NB4 (cell line): ENCODE measurements at regions not wholly inside any gene's neighbourhood (a gene's known extent, or its start where the extent isn't known, plus 50 kb on each side); places are given as distances from the start of the nearest gene placed in this dataset.

ENCODE experiments used
- DNase-seq: peaks from one replicate; pipeline ENCODE4 v3.0.0; 2010; ENCODE audit warnings: low read depth
- H3K4me3 ChIP-seq: one replicate; pipeline ENCODE4 v1.5.1; 2011; ENCODE audit warnings: mild to moderate bottlenecking, low read depth, low read length, moderate library complexity
- MYC ChIP-seq: IDR thresholded peaks from 2 replicates; pipeline ENCODE4 v1.6.1; 2011; ENCODE audit warnings: low read depth, low read length
- POLR2A ChIP-seq: IDR thresholded peaks from 2 replicates; pipeline ENCODE4 v1.6.1; 2011; ENCODE audit warnings: mild to moderate bottlenecking; ENCODE audit not compliant: insufficient read length; ENCODE audit errors: extremely low read depth
- TF ChIP-seq, protein P1 (sequence below): IDR thresholded peaks from one replicate; pipeline ENCODE4 v1.5.1; 2012; ENCODE audit warnings: low read depth, low read length
- TF ChIP-seq, protein P2 (sequence below): IDR thresholded peaks from 2 replicates; pipeline ENCODE4 v1.6.1; 2011; ENCODE audit warnings: low read depth, low read length

DNA sequence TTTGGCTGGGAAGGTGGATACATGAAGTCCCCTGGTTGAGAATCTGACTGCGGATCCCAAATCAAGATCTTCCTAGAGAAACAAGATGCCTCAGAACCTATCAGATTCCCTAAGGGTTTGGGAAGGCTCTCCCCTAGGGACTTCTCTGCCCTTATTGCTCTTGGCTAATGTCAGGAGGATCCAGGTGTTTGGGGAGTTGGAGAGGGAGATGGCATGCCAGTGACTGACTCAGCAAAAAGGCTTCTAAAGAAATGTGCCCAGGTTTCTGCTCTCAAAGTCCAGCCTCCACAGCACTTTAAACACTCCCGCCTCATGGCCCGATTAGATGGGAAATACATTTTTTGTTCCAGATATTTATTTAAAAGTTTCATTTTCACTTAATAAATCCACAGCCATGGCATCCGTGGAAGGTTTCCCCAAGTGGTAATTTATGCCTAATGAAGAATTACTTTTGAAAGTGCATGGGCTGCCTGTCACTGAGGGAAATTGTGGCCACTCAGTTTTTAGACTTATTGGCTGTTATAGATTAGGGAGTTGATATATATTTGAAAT lies 156.4 kb downstream of the OSR1 start:
- H3K4me3 ChIP-seq = no peak overlapping the region
- TF ChIP-seq POLR2A = no peak
- TF ChIP-seq, protein P1, sequence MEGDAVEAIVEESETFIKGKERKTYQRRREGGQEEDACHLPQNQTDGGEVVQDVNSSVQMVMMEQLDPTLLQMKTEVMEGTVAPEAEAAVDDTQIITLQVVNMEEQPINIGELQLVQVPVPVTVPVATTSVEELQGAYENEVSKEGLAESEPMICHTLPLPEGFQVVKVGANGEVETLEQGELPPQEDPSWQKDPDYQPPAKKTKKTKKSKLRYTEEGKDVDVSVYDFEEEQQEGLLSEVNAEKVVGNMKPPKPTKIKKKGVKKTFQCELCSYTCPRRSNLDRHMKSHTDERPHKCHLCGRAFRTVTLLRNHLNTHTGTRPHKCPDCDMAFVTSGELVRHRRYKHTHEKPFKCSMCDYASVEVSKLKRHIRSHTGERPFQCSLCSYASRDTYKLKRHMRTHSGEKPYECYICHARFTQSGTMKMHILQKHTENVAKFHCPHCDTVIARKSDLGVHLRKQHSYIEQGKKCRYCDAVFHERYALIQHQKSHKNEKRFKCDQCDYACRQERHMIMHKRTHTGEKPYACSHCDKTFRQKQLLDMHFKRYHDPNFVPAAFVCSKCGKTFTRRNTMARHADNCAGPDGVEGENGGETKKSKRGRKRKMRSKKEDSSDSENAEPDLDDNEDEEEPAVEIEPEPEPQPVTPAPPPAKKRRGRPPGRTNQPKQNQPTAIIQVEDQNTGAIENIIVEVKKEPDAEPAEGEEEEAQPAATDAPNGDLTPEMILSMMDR = no peak
- no peak for TF ChIP-seq MYC
- TF ChIP-seq, protein P2, sequence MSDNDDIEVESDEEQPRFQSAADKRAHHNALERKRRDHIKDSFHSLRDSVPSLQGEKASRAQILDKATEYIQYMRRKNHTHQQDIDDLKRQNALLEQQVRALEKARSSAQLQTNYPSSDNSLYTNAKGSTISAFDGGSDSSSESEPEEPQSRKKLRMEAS = no peak
- DNase-seq = no peak

DNA sequence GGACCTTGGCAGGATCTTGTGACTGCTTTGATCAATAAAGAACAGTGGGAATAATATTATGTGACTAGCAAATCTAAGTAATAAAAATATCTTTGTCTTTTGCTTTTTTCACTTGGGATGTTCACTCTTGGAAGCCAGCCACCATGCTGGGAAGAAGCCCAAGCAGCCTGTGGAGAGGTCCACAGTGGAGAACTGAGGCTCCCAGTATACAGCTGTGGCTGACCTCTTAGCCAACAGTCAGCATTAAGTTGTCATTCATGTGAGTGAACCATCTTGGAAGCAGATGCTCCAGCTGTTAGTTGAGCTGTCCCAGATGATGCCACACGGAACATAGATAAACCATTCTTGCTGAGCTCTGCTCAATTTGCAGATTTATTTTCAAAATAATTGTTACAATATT lies 160.0 kb downstream of the OSR1 start:
- H3K4me3 ChIP-seq = no peak overlapping the region
- TF ChIP-seq, protein P1 = no peak
- TF ChIP-seq, protein P2 = no peak
- TF ChIP-seq POLR2A (no peak), MYC (no peak)
- no peak for DNase-seq

DNA sequence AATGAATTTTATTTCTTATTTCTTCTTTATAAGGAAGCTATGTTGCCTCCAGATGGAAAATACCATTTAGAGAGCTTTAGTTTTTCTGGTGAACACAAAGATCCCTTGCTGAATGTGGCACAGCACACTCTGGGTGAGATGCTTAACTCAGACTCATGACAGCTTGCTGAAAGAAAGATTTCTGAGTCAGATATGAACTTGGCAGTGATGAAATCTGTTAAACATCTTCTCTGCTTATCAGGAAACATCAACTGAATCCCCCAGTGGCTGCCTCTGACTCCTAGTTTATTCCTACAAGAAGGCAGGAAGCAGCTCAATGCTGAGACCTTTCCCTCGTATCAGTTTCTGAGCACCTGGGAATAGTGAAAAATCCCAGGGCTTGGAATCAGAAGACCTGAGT lies 162.8 kb downstream of the OSR1 start:
- TF ChIP-seq, protein P2 = no peak
- TF ChIP-seq POLR2A = no peak
- no peak for TF ChIP-seq MYC
- H3K4me3 ChIP-seq = no peak overlapping the region
- DNase-seq = no peak

DNA sequence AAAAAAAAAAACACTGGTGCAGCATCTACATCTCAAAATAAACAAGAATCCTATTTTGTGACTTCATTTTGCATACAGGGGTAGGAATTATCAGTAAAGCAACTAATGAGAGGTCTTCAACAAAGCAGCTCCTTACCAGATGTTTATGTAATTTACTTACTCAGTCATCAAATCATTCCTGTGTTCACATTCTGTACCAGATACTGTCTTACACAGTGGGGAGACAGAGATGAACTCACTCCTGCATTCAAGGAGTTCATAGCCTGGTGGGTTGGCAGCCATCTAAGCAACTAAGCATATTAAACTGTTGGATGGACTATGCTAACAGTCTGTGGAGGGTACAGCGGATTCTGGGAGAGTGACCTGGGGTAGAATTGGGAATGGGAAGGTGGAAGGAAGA lies 169.0 kb downstream of the OSR1 start:
- TF ChIP-seq, protein P2 = no peak
- TF ChIP-seq POLR2A = no peak
- TF ChIP-seq, protein P1 = no peak
- TF ChIP-seq MYC = no peak
- H3K4me3 ChIP-seq = no peak overlapping the region
- no peak for DNase-seq

DNA sequence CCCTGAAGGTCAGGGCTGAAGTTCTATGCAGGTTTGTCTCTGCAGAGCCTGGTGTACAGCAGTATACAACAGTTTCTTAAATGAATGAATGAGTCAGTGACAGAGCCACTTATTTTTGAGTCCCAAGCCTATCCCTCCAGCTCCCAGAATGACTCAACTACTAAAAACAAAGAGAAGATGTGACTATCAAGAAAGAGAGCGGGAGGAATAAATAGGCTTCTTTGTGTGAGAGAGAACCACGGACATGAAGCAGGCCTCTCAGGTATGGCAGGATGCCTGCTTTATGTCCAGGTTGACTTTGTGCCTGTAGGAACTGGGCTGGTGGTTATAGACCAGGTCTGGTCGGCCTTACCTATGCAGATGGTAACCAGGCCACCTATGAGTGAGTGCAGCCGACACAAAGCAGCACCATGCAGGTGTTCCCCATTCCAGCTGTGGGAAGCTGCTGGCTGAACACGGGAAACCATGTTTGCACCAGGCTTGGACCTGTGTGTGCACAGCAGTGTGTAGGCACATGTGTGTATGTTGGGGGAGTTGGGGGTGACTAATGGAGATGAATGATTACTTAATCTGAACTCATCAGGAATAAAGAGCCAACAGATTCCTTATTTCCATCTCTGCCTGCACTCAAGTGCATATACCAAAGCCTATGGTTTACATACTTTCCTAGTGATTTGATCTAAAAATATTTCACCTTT lies 171.0 kb downstream of the OSR1 start:
- DNase-seq = no peak
- TF ChIP-seq, protein P1 = no peak
- TF ChIP-seq POLR2A (no peak), MYC (no peak)
- TF ChIP-seq, protein P2 = no peak
- H3K4me3 ChIP-seq = no peak overlapping the region

DNA sequence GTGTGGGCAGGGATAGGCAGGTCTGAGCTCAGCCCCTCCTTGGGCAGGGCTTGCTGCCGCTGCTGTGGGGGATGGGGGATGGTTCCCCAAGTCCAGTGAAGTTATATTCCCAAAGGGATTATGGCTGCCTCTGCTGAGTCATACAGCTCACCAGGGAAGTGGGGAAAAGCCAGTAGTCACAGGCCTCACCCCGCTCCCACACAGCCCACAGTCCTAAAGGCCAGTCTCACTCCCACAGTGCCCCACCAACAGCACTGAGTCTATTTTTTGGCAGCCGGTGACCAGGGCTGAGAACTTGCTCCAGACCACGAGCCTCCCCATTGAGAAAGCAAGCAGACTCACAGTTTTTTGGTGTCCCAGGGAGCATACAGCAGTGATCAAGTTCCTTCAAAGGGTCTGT lies 173.3 kb downstream of the OSR1 start:
- TF ChIP-seq MYC (no peak), POLR2A (no peak)
- TF ChIP-seq, protein P2 = no peak
- TF ChIP-seq, protein P1 = no peak
- H3K4me3 ChIP-seq = no peak overlapping the region
- DNase-seq = peak; percentile 6
